Loucy (cell line): ENCODE measurements at regions not wholly inside any gene's neighbourhood (a gene's known extent, or its start where the extent isn't known, plus 50 kb on each side); places are given as distances from the start of the nearest gene placed in this dataset.

Source experiments
- CTCF ChIP-seq: fragments of 200-600 bp; sonication (generic); conservative IDR thresholded peaks from 2 replicates; pipeline ENCODE4 v1.5.1; 2014; ENCODE audit warnings: mild to moderate bottlenecking, antibody characterized with exemption, low read length
- EZH2phosphoT487 ChIP-seq: fragments of 200-600 bp; IDR thresholded peaks from 2 replicates; pipeline ENCODE4 v1.6.1; 2018; ENCODE audit warnings: antibody characterized with exemption, mild to moderate bottlenecking, moderate library complexity, borderline replicate concordance

GRCh38 chr9:25322142-25322541, 356.1 kb downstream of the TUSC1 start:
- TF ChIP-seq CTCF: no peak
- no peak for TF ChIP-seq EZH2phosphoT487
